Frontal cortex (tissue), 3 donors: ENCODE measurements at regions not wholly inside any gene's neighbourhood (a gene's known extent, or its start where the extent isn't known, plus 50 kb on each side); places are given as distances from the start of the nearest gene placed in this dataset.
"Not testable (repeated sequence)": the region's sequence is repeated elsewhere in the genome, so short reads cannot be mapped to it uniquely, and the experiment has no call there.

Experiments used
- DNase-seq, 2 donors: peaks; one replicate each; pipeline ENCODE4 v3.0.0; 2012; ENCODE audit warnings: low spot score in 2 of 2
- FAIRE-seq: peaks from 2 replicates; lab custom pipeline; 2012; peaks lifted over from hg19 to GRCh38; lab: Jason Lieb, UNC
- donor health status: control.
- donor health status: control.
- donor health status: control.

DNA sequence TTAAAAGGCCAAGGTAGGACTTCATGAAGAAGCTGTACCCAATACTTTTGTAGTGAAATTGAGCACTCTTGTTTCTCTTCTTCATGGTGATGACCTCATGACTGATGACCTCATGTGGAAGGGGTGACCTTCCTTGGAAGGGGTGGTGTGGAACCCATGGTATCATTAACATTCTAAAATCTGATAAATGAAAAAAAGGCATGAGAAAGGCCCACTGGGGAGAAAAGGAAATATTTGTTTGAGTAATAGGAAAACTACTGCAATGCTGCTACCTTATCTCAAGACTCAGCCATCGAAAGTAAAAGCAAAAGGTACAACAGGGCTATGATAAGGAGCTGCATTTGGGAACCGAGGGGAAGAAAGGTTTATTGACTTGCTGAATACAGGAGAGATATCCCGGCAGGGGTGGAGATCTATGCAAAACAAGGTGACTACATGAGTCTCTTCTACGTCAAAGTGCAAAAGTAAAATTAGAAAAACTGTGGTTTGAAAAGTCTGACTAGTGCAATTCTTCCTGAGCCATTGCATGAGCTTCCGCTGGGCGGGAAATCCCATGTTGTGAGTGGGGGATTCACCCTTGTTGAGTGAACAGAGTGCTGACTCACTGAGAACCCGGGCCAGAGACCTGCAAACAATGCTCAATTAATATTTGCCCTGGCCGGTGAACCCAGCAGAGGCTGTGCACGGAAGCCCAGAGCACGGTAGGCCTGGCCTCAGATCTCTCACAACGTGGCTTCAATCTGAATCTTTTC lies 138.9 kb upstream of the RFC3 start:
- DNase-seq (peak; percentile 40 to 44), FAIRE-seq (no peak)

GRCh38 chr13:33679658-33680012 lies 138.3 kb upstream of the RFC3 start:
- no peak for DNase-seq
- FAIRE-seq, result no peak

DNA sequence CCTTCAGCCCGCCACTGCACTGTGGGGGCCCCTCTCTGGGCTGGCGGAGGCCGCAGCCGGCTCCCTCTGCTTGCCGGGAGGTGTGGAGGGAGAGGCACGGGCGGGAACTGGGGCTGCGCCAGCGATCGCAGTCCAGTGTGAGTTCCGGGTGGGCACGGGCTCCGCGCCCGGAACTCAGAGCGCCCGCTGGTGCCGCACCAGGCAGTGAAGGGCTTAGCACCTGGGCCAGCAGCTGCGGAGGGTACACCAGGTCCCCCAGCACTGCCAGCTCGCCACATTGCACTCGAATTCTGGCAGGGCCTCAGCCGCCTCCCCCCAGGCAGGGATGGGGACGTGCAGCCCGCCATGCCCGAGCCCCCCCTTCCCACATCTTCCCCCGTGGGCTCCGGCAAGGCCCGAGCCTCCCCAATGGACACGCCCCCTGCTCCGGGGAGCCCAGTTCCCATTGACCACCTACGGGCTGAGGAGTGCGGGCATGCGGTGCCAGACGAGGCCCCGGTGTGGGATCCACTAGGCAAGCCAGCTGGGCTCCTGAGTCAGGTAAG lies 135.9 kb upstream of the RFC3 start:
- FAIRE-seq, result no peak
- no peak for DNase-seq

GRCh38 chr13:33682646-33683045 lies 135.3 kb upstream of the RFC3 start:
- not testable (repeated sequence) for FAIRE-seq, DNase-seq

DNA sequence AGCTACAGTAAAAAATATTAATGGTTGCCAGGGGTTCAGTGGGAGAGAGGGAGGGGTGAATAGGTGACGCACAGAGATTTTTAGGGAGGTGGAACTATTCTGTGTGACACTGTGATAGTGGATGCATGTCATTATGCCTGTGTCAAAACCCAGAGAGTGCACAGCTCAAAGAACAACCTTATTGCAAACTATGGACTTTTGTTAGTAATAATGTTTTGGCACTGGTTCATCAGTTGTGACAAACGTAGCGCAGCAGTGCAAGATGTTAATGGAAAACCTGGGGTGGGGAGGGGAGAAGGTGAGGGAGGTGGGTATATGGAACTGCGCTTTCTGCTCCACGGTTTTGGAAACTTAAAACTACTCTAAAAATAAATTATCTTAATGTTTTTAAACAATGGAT lies 134.6 kb upstream of the RFC3 start:
- no peak for FAIRE-seq
- no peak for DNase-seq

DNA sequence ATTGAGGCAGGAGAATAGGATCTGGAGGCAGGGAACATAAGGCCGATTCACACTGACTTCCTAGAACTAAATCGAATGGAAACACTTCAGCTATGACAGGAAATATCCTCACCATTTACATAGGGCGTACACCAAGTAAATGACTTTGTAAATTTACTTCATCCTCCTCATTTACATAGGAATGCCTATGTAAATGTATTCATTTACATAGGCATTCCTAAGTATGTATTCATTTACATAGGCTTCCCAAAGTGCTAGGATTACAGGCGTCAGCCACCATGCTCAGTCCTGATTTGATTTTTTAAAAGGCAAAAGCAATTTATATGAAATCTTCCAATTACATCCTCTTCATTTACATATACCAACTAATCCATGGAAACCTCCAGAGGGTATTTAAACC lies 133.1 kb upstream of the RFC3 start:
- FAIRE-seq (no peak), DNase-seq (no peak)

DNA sequence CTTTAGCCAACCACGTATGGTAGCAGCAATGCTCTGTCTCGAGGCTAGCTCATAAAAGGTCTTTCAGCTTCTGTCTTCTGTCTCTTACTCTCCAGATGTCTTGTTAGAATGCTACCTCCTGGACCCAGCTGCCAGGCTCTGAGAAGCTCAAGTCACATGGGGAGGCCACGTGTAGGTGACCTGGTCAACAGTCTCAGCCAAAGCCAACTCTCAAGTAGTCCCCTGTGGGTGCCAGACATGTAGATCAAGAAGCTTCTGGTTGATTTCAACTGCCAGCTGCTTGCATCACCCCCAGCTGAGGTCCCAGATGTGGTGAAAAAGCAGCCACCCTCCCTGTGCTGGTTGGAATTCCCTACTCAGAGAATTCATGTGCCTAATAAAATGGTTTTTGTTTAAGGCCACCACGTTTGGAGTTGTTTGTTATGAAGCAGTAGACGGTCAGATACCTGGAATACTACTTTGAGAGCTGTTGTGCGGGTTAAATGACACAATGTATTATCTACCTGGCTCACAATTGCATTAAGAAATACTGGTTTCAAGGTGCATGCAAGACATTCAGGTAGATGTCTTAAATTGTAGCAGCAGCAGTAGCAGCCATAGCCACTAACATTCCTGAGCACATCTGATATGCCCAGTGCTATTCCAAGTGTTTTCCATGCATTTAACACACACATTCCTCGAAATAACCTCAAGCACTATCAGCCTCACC lies 131.0 kb upstream of the RFC3 start:
- no peak for FAIRE-seq
- DNase-seq, result no peak

GRCh38 chr13:33690354-33690753 lies 127.6 kb upstream of the RFC3 start:
- no peak for DNase-seq
- no peak for FAIRE-seq

GRCh38 chr13:33691980-33692379 lies 126.0 kb upstream of the RFC3 start:
- DNase-seq, result no peak
- no peak for FAIRE-seq

- no peak for DNase-seq
- no peak for FAIRE-seq
These were observed 125.4 kb upstream of the RFC3 start for GRCh38 chr13:33692531-33692930.

DNA sequence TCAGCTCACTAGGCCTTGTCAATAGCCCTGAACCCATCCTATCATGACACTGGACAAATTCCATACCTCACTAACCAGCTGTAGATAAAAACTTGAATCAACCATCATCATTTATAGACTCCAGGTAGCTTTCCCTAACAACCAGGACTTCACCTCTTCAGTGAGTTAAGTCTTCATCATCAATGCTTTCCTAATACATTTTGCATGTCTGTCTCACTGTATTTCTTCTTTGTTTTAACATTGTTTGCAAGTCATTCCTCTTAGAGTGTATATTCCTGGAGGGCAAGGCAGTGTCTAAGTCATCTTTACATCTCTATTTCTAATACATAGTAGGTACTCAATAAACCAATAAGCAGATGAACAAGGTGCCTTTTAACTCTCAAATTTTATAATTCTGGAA lies 123.4 kb upstream of the RFC3 start:
- DNase-seq (no peak), FAIRE-seq (no peak)

DNA sequence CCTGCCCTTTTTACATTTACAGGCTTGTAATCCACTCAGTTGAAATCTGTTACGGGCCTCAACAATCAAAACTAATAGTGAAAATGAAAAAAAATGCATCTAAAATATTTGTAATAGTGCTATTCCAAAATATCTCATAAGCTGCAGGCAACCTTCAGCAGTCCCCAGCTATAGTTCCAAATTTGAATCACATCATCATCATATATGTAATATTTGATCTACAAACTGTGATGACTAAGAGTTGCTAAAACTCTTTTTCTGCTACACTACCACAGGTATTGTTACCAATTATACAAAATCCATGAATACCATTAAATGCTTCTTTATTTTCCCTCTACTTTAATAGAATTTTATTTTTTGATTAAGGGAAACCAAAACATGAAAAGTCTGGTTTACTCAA lies 121.4 kb upstream of the RFC3 start:
- DNase-seq (no peak), FAIRE-seq (no peak)

DNA sequence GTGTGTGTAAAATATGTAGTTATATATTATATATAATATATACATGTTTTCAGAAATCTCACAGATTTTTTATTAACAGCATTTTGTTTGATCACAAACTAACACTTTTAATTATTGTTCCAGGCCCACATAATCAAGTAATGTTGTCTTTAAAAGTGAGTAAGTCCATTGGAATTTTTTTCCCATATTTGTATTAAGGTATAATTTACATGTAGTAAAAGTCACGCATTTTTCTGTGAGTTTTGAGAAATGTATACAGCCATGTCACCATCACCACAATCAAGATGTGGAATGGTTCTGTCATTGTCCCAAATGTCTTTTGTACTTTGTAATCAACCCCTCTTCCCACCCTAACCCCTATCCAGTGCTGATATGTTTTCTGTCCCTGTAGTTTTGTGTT lies 120.0 kb upstream of the RFC3 start:
- FAIRE-seq, result no peak
- no peak for DNase-seq

GRCh38 chr13:33707449-33707848 lies 110.5 kb upstream of the RFC3 start:
- no peak for DNase-seq
- no peak for FAIRE-seq

- FAIRE-seq (no peak), DNase-seq (no peak)
These were observed 107.0 kb upstream of the RFC3 start for GRCh38 chr13:33710924-33711323.

- FAIRE-seq (no peak), DNase-seq (no peak)
These were observed 106.5 kb upstream of the RFC3 start for GRCh38 chr13:33711436-33711835.

GRCh38 chr13:33717775-33718174 lies 100.2 kb upstream of the RFC3 start:
- FAIRE-seq, result no peak

DNA sequence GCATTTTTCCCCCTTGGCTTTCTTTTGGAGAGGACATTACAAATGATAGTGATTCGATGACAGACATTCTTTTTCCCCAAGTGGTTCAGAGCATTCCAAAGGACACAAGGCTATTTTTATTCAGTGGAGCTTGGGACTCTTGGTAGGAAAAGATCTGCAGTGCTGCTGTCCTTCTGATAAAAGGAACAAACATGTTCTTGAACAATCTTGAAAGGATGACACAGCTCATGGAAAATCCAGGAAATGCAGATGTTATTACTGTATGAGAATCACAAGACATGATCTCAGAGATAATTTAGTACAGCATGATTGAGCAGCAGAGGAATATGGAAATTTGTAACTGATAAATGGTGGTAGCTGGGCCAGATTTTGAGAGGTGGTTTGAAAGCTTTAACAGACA lies 96.2 kb upstream of the RFC3 start:
- FAIRE-seq, result no peak
- DNase-seq, result no peak

More at GRCh38 chr13:33717775-33718174, 100.2 kb upstream of the RFC3 start:
- DNase-seq, result no peak

- FAIRE-seq, result no peak
- DNase-seq, result no peak
These were observed 95.6 kb upstream of the RFC3 start for GRCh38 chr13:33722216-33722915.

DNA sequence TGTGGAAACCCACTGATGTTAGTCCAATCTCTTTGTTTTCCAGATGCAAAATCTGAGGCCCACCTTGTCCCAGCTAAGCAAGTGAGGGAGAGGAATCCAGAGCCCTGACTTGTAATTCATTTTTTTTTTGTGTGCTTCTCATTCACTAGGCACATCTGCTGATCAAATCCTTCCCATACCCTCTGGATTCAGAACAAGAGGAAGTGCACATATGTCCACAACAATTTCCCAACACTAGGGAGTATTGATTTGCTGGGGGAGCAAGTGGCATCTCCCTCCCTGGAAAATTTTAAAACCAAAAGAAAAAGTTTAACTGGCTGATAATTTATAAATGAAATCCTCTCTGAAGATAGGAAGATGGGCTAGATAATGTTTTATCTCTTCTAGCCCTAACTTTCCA lies 94.6 kb upstream of the RFC3 start:
- no peak for FAIRE-seq

More for the DNA sequence above, 94.6 kb upstream of the RFC3 start:
- no peak for DNase-seq
